Thymus (tissue), 11 donors: ENCODE measurements at regions not wholly inside any gene's neighbourhood (a gene's known extent, or its start where the extent isn't known, plus 50 kb on each side); places are given as distances from the start of the nearest gene placed in this dataset.

Experiments used
- DNase-seq, 9 donors: peaks; one replicate each; pipeline ENCODE4 v3.0.0-alpha.2; 2013; ENCODE audit warnings: low spot score in 9 of 9, low read depth in 6 of 9, missing footprints in 1 of 9
- H3K27ac ChIP-seq, 2 donors: one replicate each; pipeline ENCODE4 v1.5.1; 2013; ENCODE audit warnings: control low read depth in 1 of 2, low read depth in 1 of 2, low read length in 1 of 2, mild to moderate bottlenecking in 1 of 2, moderate library complexity in 1 of 2
- H3K27me3 ChIP-seq, 2 donors: one replicate each; pipeline ENCODE4 v1.5.1; 2013; ENCODE audit warnings: low read length in 1 of 2; ENCODE audit not compliant: control insufficient read depth in 2 of 2, insufficient read depth in 1 of 2
- H3K36me3 ChIP-seq, 2 donors: one replicate each; pipeline ENCODE4 v1.5.1; 2013; ENCODE audit warnings: low read length in 1 of 2, mild to moderate bottlenecking in 1 of 2, moderate library complexity in 1 of 2; ENCODE audit not compliant: control insufficient read depth in 2 of 2, insufficient read depth in 2 of 2
- H3K4me1 ChIP-seq, 2 donors: one replicate each; pipeline ENCODE4 v1.5.1; 2013; ENCODE audit warnings: low read length in 2 of 2; ENCODE audit not compliant: control insufficient read depth in 2 of 2, insufficient read depth in 2 of 2
- H3K4me3 ChIP-seq, 2 donors: one replicate each; pipeline ENCODE4 v1.5.1; 2013; ENCODE audit warnings: low read length in 2 of 2, control low read depth in 1 of 2, mild to moderate bottlenecking in 1 of 2
- H3K9me3 ChIP-seq, 2 donors: one replicate each; pipeline ENCODE4 v1.5.1; 2013; ENCODE audit warnings: low read length in 1 of 2, mild to moderate bottlenecking in 1 of 2; ENCODE audit not compliant: control insufficient read depth in 2 of 2, insufficient read depth in 1 of 2
- WGBS: extraction: QIAGEN DNeasy Blood & Tissue Kit; methylation state at CpG from one replicate; pipeline ENCODE4 v1.1.7; 2013; 5-methylcytosine and 5-hydroxymethylcytosine counted together
- donor health status: healthy.

GRCh38 chr5:30900367-30900766 is 293.1 kb upstream of the CDH6 start:
- Histone ChIP-seq H3K4me1 (no peaks in the 10 kb centered on the region), H3K27me3 (no peaks in the 10 kb centered on the region), H3K27ac (no peak overlapping the region), H3K36me3 (no peaks in the 10 kb centered on the region), H3K4me3 (no peak overlapping the region), H3K9me3 (no peaks in the 10 kb centered on the region)
- DNase-seq = no peak

GRCh38 chr5:30894811-30895210 is 298.7 kb upstream of the CDH6 start:
- 91% methylated on average over 2 of the region's 2 CpGs for WGBS
- no peaks in the 10 kb centered on the region for H3K4me1 ChIP-seq
- DNase-seq = no peak
- no peaks in the 10 kb centered on the region for H3K36me3 ChIP-seq
- no peaks in the 10 kb centered on the region for H3K9me3 ChIP-seq
- no peak overlapping the region for H3K4me3 ChIP-seq
- no peaks in the 10 kb centered on the region for H3K27me3 ChIP-seq
- no peak overlapping the region for H3K27ac ChIP-seq

GRCh38 chr5:30891660-30892059 is 301.8 kb upstream of the CDH6 start:
- DNase-seq = no peak
- H3K4me1 ChIP-seq = no peaks in the 10 kb centered on the region
- no peak overlapping the region for H3K27ac ChIP-seq
- H3K4me3 ChIP-seq = no peak overlapping the region
- H3K9me3 ChIP-seq = no peaks in the 10 kb centered on the region
- H3K27me3 ChIP-seq = no peaks in the 10 kb centered on the region
- no peaks in the 10 kb centered on the region for H3K36me3 ChIP-seq

GRCh38 chr5:30890377-30890776 is 303.1 kb upstream of the CDH6 start:
- Histone ChIP-seq H3K27me3 (no peaks in the 10 kb centered on the region), H3K4me1 (no peaks in the 10 kb centered on the region), H3K36me3 (no peaks in the 10 kb centered on the region), H3K9me3 (no peaks in the 10 kb centered on the region), H3K27ac (no peak overlapping the region), H3K4me3 (no peak overlapping the region)
- WGBS = 41% methylated on average over 2 of the region's 2 CpGs
- no peak for DNase-seq

GRCh38 chr5:30880514-30880913 is 313.0 kb upstream of the CDH6 start:
- H3K36me3 ChIP-seq = no peaks in the 10 kb centered on the region
- no peaks in the 10 kb centered on the region for H3K4me1 ChIP-seq
- no peak for DNase-seq
- H3K4me3 ChIP-seq = no peak overlapping the region
- no peaks in the 10 kb centered on the region for H3K9me3 ChIP-seq
- 89% methylated on average over 3 of the region's 3 CpGs for WGBS
- H3K27ac ChIP-seq = no peak overlapping the region
- H3K27me3 ChIP-seq = no peaks in the 10 kb centered on the region

GRCh38 chr5:30879887-30880286 is 313.6 kb upstream of the CDH6 start:
- Histone ChIP-seq H3K4me1 (no peaks in the 10 kb centered on the region), H3K4me3 (no peak overlapping the region), H3K27me3 (no peaks in the 10 kb centered on the region), H3K27ac (no peak overlapping the region), H3K36me3 (no peaks in the 10 kb centered on the region), H3K9me3 (no peaks in the 10 kb centered on the region)
- WGBS = over 99% methylated on average over 2 of the region's 2 CpGs
- DNase-seq = no peak

- Histone ChIP-seq H3K4me1 (no peaks in the 10 kb centered on the region), H3K9me3 (no peaks in the 10 kb centered on the region), H3K27ac (no peak overlapping the region), H3K36me3 (no peaks in the 10 kb centered on the region), H3K4me3 (no peak overlapping the region), H3K27me3 (no peaks in the 10 kb centered on the region)
- DNase-seq = no peak
- 98% methylated on average over 1 of the region's 1 CpG for WGBS
These were observed 314.7 kb upstream of the CDH6 start for GRCh38 chr5:30878746-30879145.

- no peaks in the 10 kb centered on the region for H3K27me3 ChIP-seq
- WGBS = 85% methylated on average over 10 of the region's 10 CpGs
These were observed 315.2 kb upstream of the CDH6 start for GRCh38 chr5:30878296-30878695.

GRCh38 chr5:30874241-30875034 is 319.0 kb upstream of the CDH6 start:
- 81% methylated on average over 10 of the region's 10 CpGs for WGBS
- no peaks in the 10 kb centered on the region for H3K36me3 ChIP-seq
- no peak overlapping the region for H3K4me3 ChIP-seq
- no peaks in the 10 kb centered on the region for H3K4me1 ChIP-seq
- no peak overlapping the region for H3K27ac ChIP-seq
- H3K9me3 ChIP-seq = no peaks in the 10 kb centered on the region
- H3K27me3 ChIP-seq = no peaks in the 10 kb centered on the region
- no peak for DNase-seq

More at GRCh38 chr5:30878296-30878695, 315.2 kb upstream of the CDH6 start:
- Histone ChIP-seq H3K36me3 (no peaks in the 10 kb centered on the region), H3K9me3 (no peaks in the 10 kb centered on the region), H3K4me3 (no peak overlapping the region), H3K27ac (no peak overlapping the region), H3K4me1 (no peaks in the 10 kb centered on the region)
- DNase-seq = no peak
